ENCODE measurements at regions not wholly inside any gene's neighbourhood (a gene's known extent, or its start where the extent isn't known, plus 50 kb on each side); places are given as distances from the start of the nearest gene placed in this dataset.

GRCh38 chrX:51406688-51407519 is 74.3 kb downstream of the NUDT10 start:
- no peak for DNase-seq (ENCODE audit: low read depth in 2 of 2)

GRCh38 chrX:51404445-51404844 is 71.8 kb downstream of the NUDT10 start:
- no peaks in the 10 kb centered on the region for H3K4me1 ChIP-seq (ENCODE audit: control insufficient read depth, extremely low read depth, insufficient read depth, low read length)
- no peaks in the 10 kb centered on the region for H3K36me3 ChIP-seq (ENCODE audit: control insufficient read depth, insufficient read depth, low read length)
- H3K79me2 ChIP-seq (ENCODE audit: control insufficient read depth, insufficient read depth, low read length), result no peaks in the 10 kb centered on the region
- no peak overlapping the region for H3K4me3 ChIP-seq (replicated peaks in 1 of 4; ENCODE audit: control extremely low read depth in 1 of 4, insufficient read depth in 1 of 4, low read depth in 3 of 4, low read length in 4 of 4)
- H3K9ac ChIP-seq (ENCODE audit: insufficient read depth, low read length), result no peak overlapping the region
- no peaks in the 10 kb centered on the region for H3K9me3 ChIP-seq (ENCODE audit: control insufficient read depth, insufficient read depth, low read depth, low read length)
- H3K4me2 ChIP-seq (ENCODE audit: extremely low read depth, insufficient read depth, low read length), result no peak overlapping the region
- no peak for DNase-seq (ENCODE audit: low read depth in 2 of 2)
- TF ChIP-seq EZH2 (IDR thresholded peaks at IDR 0.05; ENCODE audit: low read length, missing control alignments) (no peak), CTCF (conservative IDR thresholded peaks at IDR 0.05 in 1 of 2, IDR thresholded peaks at IDR 0.05 in 1 of 2; ENCODE audit: low read depth in 1 of 2, low read length in 2 of 2) (no peak)
- no peak overlapping the region for H3K27ac ChIP-seq (ENCODE audit: insufficient read depth, low read length)
- no peak overlapping the region for H2AFZ ChIP-seq (ENCODE audit: low read length)
- H4K20me1 ChIP-seq (ENCODE audit: control insufficient read depth, extremely low read depth, insufficient read depth, low read length), result no peaks in the 10 kb centered on the region
- no peaks in the 10 kb centered on the region for H3K27me3 ChIP-seq (ENCODE audit: control insufficient read depth, insufficient read depth, low read length)

More at GRCh38 chrX:51406688-51407519, 74.3 kb downstream of the NUDT10 start:
- no peak overlapping the region for H2AFZ ChIP-seq (ENCODE audit: low read length)
- H3K4me1 ChIP-seq (ENCODE audit: control insufficient read depth, extremely low read depth, insufficient read depth, low read length), result no peaks in the 10 kb centered on the region
- no peak overlapping the region for H3K9ac ChIP-seq (ENCODE audit: insufficient read depth, low read length)
- no peaks in the 10 kb centered on the region for H3K27me3 ChIP-seq (ENCODE audit: control insufficient read depth, insufficient read depth, low read length)
- no peak for TF ChIP-seq EZH2 (IDR thresholded peaks at IDR 0.05; ENCODE audit: low read length, missing control alignments)
- no peak for TF ChIP-seq CTCF (conservative IDR thresholded peaks at IDR 0.05 in 1 of 2, IDR thresholded peaks at IDR 0.05 in 1 of 2; ENCODE audit: low read depth in 1 of 2, low read length in 2 of 2)
- no peak overlapping the region for H3K4me3 ChIP-seq (replicated peaks in 1 of 4; ENCODE audit: control extremely low read depth in 1 of 4, insufficient read depth in 1 of 4, low read depth in 3 of 4, low read length in 4 of 4)
- H3K9me3 ChIP-seq (ENCODE audit: control insufficient read depth, insufficient read depth, low read depth, low read length), result no peaks in the 10 kb centered on the region
- no peaks in the 10 kb centered on the region for H3K79me2 ChIP-seq (ENCODE audit: control insufficient read depth, insufficient read depth, low read length)
- H3K36me3 ChIP-seq (ENCODE audit: control insufficient read depth, insufficient read depth, low read length), result no peaks in the 10 kb centered on the region
- no peaks in the 10 kb centered on the region for H4K20me1 ChIP-seq (ENCODE audit: control insufficient read depth, extremely low read depth, insufficient read depth, low read length)
- no peak overlapping the region for H3K4me2 ChIP-seq (ENCODE audit: extremely low read depth, insufficient read depth, low read length)
- H3K27ac ChIP-seq (ENCODE audit: insufficient read depth, low read length), result no peak overlapping the region

GRCh38 chrX:51395810-51396728 is 63.4 kb downstream of the NUDT10 start:
- H3K4me2 ChIP-seq (ENCODE audit: extremely low read depth, insufficient read depth, low read length), result peak overlapping the region; percentile 44
- H3K79me2 ChIP-seq (ENCODE audit: control insufficient read depth, insufficient read depth, low read length), result no peaks in the 10 kb centered on the region
- no peaks in the 10 kb centered on the region for H3K9me3 ChIP-seq (ENCODE audit: control insufficient read depth, insufficient read depth, low read depth, low read length)
- TF ChIP-seq EZH2 (IDR thresholded peaks at IDR 0.05; ENCODE audit: low read length, missing control alignments) (no peak), CTCF (conservative IDR thresholded peaks at IDR 0.05 in 1 of 2, IDR thresholded peaks at IDR 0.05 in 1 of 2; ENCODE audit: low read depth in 1 of 2, low read length in 2 of 2) (no peak)
- H3K36me3 ChIP-seq (ENCODE audit: control insufficient read depth, insufficient read depth, low read length), result no peaks in the 10 kb centered on the region
- no peaks in the 10 kb centered on the region for H3K4me1 ChIP-seq (ENCODE audit: control insufficient read depth, extremely low read depth, insufficient read depth, low read length)
- peak; percentile 6 to 21 for DNase-seq (ENCODE audit: low read depth in 2 of 2)
- H3K27ac ChIP-seq (ENCODE audit: insufficient read depth, low read length), result no peak overlapping the region
- H2AFZ ChIP-seq (ENCODE audit: low read length), result peak overlapping the region; percentile 35
- no peaks in the 10 kb centered on the region for H4K20me1 ChIP-seq (ENCODE audit: control insufficient read depth, extremely low read depth, insufficient read depth, low read length)
- peak overlapping the region in 3 of 4 experiments; percentile 15 to 51 (median 30) for H3K4me3 ChIP-seq (replicated peaks in 1 of 4; ENCODE audit: control extremely low read depth in 1 of 4, insufficient read depth in 1 of 4, low read depth in 3 of 4, low read length in 4 of 4)
- no peak overlapping the region for H3K9ac ChIP-seq (ENCODE audit: insufficient read depth, low read length)
- no peaks in the 10 kb centered on the region for H3K27me3 ChIP-seq (ENCODE audit: control insufficient read depth, insufficient read depth, low read length)

All from fibroblast of lung (primary cell).